ENCODE measurements at regions not wholly inside any gene's neighbourhood (a gene's known extent, or its start where the extent isn't known, plus 50 kb on each side); places are given as distances from the start of the nearest gene placed in this dataset.

DNA sequence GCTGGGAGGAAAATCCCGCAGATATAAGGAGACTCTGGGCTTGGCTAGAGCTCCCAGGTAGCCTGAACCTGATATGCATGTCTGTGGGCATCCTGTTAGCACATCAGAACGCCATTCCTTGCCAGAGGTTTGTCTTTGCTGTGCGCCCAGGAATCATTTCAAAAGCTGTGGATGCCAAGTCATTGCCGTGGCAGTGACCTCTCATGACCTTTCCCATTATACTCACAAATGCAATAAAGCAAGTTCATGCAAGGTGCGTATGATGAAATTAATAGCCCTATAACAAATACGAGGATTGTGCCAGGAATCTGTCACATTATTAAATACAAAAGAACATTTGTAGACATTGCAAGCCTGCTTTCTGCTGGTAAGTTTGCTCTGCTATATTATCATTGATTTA lies 229.1 kb upstream of the PELI2 start:
- Histone ChIP-seq H3K4me2 (ENCODE audit: insufficient read depth, low read length, poor library complexity, severe bottlenecking) (no peak overlapping the region), H3K4me1 (ENCODE audit: control insufficient read depth in 2 of 2, insufficient read depth in 1 of 2, low read depth in 1 of 2, low read length in 2 of 2) (no peaks in the 10 kb centered on the region), H3K4ac (ENCODE audit: low read length) (no peak overlapping the region), H2BK5ac (ENCODE audit: low read length) (no peak overlapping the region), H2AFZ (ENCODE audit: low read length) (no peak overlapping the region), H3K27ac (replicated peaks; ENCODE audit: low read length) (no peak overlapping the region), H2BK12ac (ENCODE audit: low read length) (no peak overlapping the region), H3K18ac (ENCODE audit: low read length) (no peak overlapping the region), H2BK15ac (ENCODE audit: low read length) (no peak overlapping the region), H3K9me3 (replicated peaks in 1 of 2; ENCODE audit: control insufficient read depth in 2 of 2, insufficient read depth in 1 of 2, low read depth in 1 of 2, low read length in 2 of 2) (no peaks in the 10 kb centered on the region), H3K14ac (ENCODE audit: low read length) (no peak overlapping the region), H4K91ac (ENCODE audit: low read depth, low read length, poor library complexity) (no peak overlapping the region), H3K27me3 (ENCODE audit: control insufficient read depth in 3 of 3, insufficient read depth in 3 of 3, low read depth in 1 of 3, low read length in 3 of 3) (peaks cover 0 to 13% (median 0%) of the 10 kb centered on the region in 3 experiments), H3K79me1 (ENCODE audit: low read depth, low read length) (no peaks in the 10 kb centered on the region), H4K8ac (ENCODE audit: low read depth, low read length) (no peak overlapping the region), H3K4me3 (ENCODE audit: low read length in 2 of 2) (no peak overlapping the region), H3K23ac (ENCODE audit: low read depth, low read length, poor library complexity) (no peak overlapping the region), H3K9ac (ENCODE audit: low read depth, low read length, poor library complexity) (no peak overlapping the region), H3K36me3 (replicated peaks in 1 of 2; ENCODE audit: control insufficient read depth in 2 of 2, insufficient read depth in 2 of 2, low read length in 2 of 2) (no peaks in the 10 kb centered on the region), H2AK5ac (ENCODE audit: low read depth, low read length) (no peak overlapping the region), H2BK120ac (ENCODE audit: low read depth, low read length) (no peak overlapping the region)
- no peak for DNase-seq (ENCODE audit: low spot score)
- no CpG with 5 or more reads among the region's 6 CpGs for WGBS, 2 donors (ENCODE audit: extremely low coverage in 2 of 2, insufficient read length in 2 of 2, insufficient replicate concordance in 1 of 2)

DNA sequence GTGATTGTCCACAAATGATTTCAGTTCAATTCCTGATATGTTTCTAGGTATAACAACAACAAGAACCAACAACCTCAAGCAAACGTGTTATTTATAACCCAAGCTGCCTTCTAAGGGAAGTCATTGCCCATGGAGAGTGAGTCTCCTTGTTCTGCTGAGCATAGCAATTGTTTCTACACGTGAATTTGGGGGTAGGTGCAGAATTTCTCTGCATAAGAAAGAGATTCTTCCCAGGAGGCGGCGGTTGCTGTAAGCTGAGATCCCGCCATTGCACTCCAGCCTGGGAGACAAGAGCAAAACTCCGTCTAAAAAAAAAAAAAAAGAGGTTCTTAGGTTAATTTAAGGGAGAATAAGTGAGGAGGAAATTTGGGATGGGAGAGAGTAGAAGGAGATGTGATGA lies 226.5 kb upstream of the PELI2 start:
- Histone ChIP-seq H2BK15ac (ENCODE audit: low read length) (no peak overlapping the region), H3K4ac (ENCODE audit: low read length) (no peak overlapping the region), H3K79me1 (ENCODE audit: low read depth, low read length) (no peaks in the 10 kb centered on the region), H3K14ac (ENCODE audit: low read length) (no peak overlapping the region), H3K36me3 (replicated peaks in 1 of 2; ENCODE audit: control insufficient read depth in 2 of 2, insufficient read depth in 2 of 2, low read length in 2 of 2) (no peaks in the 10 kb centered on the region), H2BK12ac (ENCODE audit: low read length) (no peak overlapping the region), H3K9ac (ENCODE audit: low read depth, low read length, poor library complexity) (no peak overlapping the region), H3K27me3 (ENCODE audit: control insufficient read depth in 3 of 3, insufficient read depth in 3 of 3, low read depth in 1 of 3, low read length in 3 of 3) (no peaks in the 10 kb centered on the region), H3K4me1 (ENCODE audit: control insufficient read depth in 2 of 2, insufficient read depth in 1 of 2, low read depth in 1 of 2, low read length in 2 of 2) (peaks cover 4 to 9% of the 10 kb centered on the region in 2 donors), H2AFZ (ENCODE audit: low read length) (no peak overlapping the region), H2BK120ac (ENCODE audit: low read depth, low read length) (no peak overlapping the region), H3K27ac (replicated peaks; ENCODE audit: low read length) (no peak overlapping the region), H2AK5ac (ENCODE audit: low read depth, low read length) (no peak overlapping the region), H4K8ac (ENCODE audit: low read depth, low read length) (no peak overlapping the region), H2BK5ac (ENCODE audit: low read length) (no peak overlapping the region), H3K4me2 (ENCODE audit: insufficient read depth, low read length, poor library complexity, severe bottlenecking) (no peak overlapping the region), H3K4me3 (ENCODE audit: low read length in 2 of 2) (no peak overlapping the region), H3K18ac (ENCODE audit: low read length) (no peak overlapping the region), H4K91ac (ENCODE audit: low read depth, low read length, poor library complexity) (no peak overlapping the region), H3K23ac (ENCODE audit: low read depth, low read length, poor library complexity) (no peak overlapping the region), H3K9me3 (replicated peaks in 1 of 2; ENCODE audit: control insufficient read depth in 2 of 2, insufficient read depth in 1 of 2, low read depth in 1 of 2, low read length in 2 of 2) (no peaks in the 10 kb centered on the region)
- DNase-seq (ENCODE audit: low spot score), result no peak
- no CpG with 5 or more reads among the region's 6 CpGs for WGBS, 2 donors (ENCODE audit: extremely low coverage in 2 of 2, insufficient read length in 2 of 2, insufficient replicate concordance in 1 of 2)

DNA sequence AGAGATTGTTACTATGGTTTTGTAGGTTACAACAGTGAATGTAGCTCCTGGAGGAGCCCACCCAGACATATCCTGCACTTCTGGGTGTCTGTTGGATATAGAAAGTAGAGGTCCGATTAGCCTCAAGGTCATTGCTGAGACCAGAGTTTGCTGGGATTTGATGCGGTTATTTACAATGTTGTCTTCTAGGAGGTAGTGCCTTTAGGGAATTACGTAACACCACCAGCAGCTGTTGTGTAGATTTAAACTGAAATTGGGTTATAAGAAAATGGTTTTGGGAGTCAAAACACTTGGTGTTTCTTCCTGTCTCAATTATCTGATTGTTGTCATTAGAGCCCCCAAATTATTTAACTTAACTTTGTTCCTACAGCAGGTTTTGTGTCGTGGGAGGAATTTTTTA lies 225.3 kb upstream of the PELI2 start:
- Histone ChIP-seq H2AFZ (ENCODE audit: low read length) (no peak overlapping the region), H2BK120ac (ENCODE audit: low read depth, low read length) (no peak overlapping the region), H2BK5ac (ENCODE audit: low read length) (no peak overlapping the region), H4K91ac (ENCODE audit: low read depth, low read length, poor library complexity) (no peak overlapping the region), H3K27ac (replicated peaks; ENCODE audit: low read length) (no peak overlapping the region), H2BK12ac (ENCODE audit: low read length) (no peak overlapping the region), H3K79me1 (ENCODE audit: low read depth, low read length) (no peaks in the 10 kb centered on the region), H3K23ac (ENCODE audit: low read depth, low read length, poor library complexity) (no peak overlapping the region), H3K36me3 (replicated peaks in 1 of 2; ENCODE audit: control insufficient read depth in 2 of 2, insufficient read depth in 2 of 2, low read length in 2 of 2) (no peaks in the 10 kb centered on the region), H2BK15ac (ENCODE audit: low read length) (no peak overlapping the region), H3K27me3 (ENCODE audit: control insufficient read depth in 3 of 3, insufficient read depth in 3 of 3, low read depth in 1 of 3, low read length in 3 of 3) (no peaks in the 10 kb centered on the region), H3K4me3 (ENCODE audit: low read length in 2 of 2) (no peak overlapping the region), H3K9ac (ENCODE audit: low read depth, low read length, poor library complexity) (no peak overlapping the region), H3K4me2 (ENCODE audit: insufficient read depth, low read length, poor library complexity, severe bottlenecking) (no peak overlapping the region), H3K14ac (ENCODE audit: low read length) (no peak overlapping the region), H3K18ac (ENCODE audit: low read length) (no peak overlapping the region), H3K9me3 (replicated peaks in 1 of 2; ENCODE audit: control insufficient read depth in 2 of 2, insufficient read depth in 1 of 2, low read depth in 1 of 2, low read length in 2 of 2) (no peaks in the 10 kb centered on the region), H3K4ac (ENCODE audit: low read length) (no peak overlapping the region), H4K8ac (ENCODE audit: low read depth, low read length) (no peak overlapping the region), H3K4me1 (ENCODE audit: control insufficient read depth in 2 of 2, insufficient read depth in 1 of 2, low read depth in 1 of 2, low read length in 2 of 2) (peaks cover 4 to 11% of the 10 kb centered on the region in 2 donors), H2AK5ac (ENCODE audit: low read depth, low read length) (no peak overlapping the region)
- WGBS, 2 donors (ENCODE audit: extremely low coverage in 2 of 2, insufficient read length in 2 of 2, insufficient replicate concordance in 1 of 2), result no CpG with 5 or more reads among the region's 4 CpGs
- no peak for DNase-seq (ENCODE audit: low spot score)

DNA sequence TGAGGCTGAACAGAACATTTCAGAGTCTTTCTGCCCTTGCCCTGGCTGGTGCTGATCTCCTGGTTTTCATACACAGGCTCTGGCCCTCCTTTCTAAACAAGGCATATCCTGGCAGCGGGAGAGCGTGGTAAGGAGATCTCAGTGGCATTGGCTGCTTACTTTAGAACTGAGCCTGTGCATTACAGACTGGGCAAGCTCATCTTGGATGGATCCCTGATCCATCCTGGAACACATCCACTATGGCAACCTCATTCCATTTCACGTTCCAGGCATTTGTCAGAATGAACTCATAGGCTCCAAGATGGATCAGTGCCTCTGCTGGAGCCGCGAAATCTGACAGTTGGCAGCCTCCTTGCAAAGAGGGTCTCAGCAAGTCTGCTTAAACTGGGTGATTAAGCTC lies 224.5 kb upstream of the PELI2 start:
- Histone ChIP-seq H3K14ac (ENCODE audit: low read length) (no peak overlapping the region), H3K27ac (replicated peaks; ENCODE audit: low read length) (no peak overlapping the region), H2AK5ac (ENCODE audit: low read depth, low read length) (no peak overlapping the region), H2BK15ac (ENCODE audit: low read length) (no peak overlapping the region), H3K79me1 (ENCODE audit: low read depth, low read length) (no peaks in the 10 kb centered on the region), H3K27me3 (ENCODE audit: control insufficient read depth in 3 of 3, insufficient read depth in 3 of 3, low read depth in 1 of 3, low read length in 3 of 3) (no peaks in the 10 kb centered on the region), H3K4me2 (ENCODE audit: insufficient read depth, low read length, poor library complexity, severe bottlenecking) (no peak overlapping the region), H3K4ac (ENCODE audit: low read length) (no peak overlapping the region), H4K8ac (ENCODE audit: low read depth, low read length) (no peak overlapping the region), H3K18ac (ENCODE audit: low read length) (no peak overlapping the region), H2BK12ac (ENCODE audit: low read length) (no peak overlapping the region), H2AFZ (ENCODE audit: low read length) (no peak overlapping the region), H3K23ac (ENCODE audit: low read depth, low read length, poor library complexity) (no peak overlapping the region), H4K91ac (ENCODE audit: low read depth, low read length, poor library complexity) (no peak overlapping the region), H3K9ac (ENCODE audit: low read depth, low read length, poor library complexity) (no peak overlapping the region), H3K4me3 (ENCODE audit: low read length in 2 of 2) (no peak overlapping the region), H2BK120ac (ENCODE audit: low read depth, low read length) (no peak overlapping the region), H2BK5ac (ENCODE audit: low read length) (no peak overlapping the region), H3K4me1 (ENCODE audit: control insufficient read depth in 2 of 2, insufficient read depth in 1 of 2, low read depth in 1 of 2, low read length in 2 of 2) (peaks cover 4 to 11% of the 10 kb centered on the region in 2 donors), H3K36me3 (replicated peaks in 1 of 2; ENCODE audit: control insufficient read depth in 2 of 2, insufficient read depth in 2 of 2, low read length in 2 of 2) (no peaks in the 10 kb centered on the region), H3K9me3 (replicated peaks in 1 of 2; ENCODE audit: control insufficient read depth in 2 of 2, insufficient read depth in 1 of 2, low read depth in 1 of 2, low read length in 2 of 2) (no peaks in the 10 kb centered on the region)
- no peak for DNase-seq (ENCODE audit: low spot score)
- no CpG with 5 or more reads among the region's 5 CpGs for WGBS, 2 donors (ENCODE audit: extremely low coverage in 2 of 2, insufficient read length in 2 of 2, insufficient replicate concordance in 1 of 2)
